Panc1 (cell line): ENCODE measurements at regions not wholly inside any gene's neighbourhood (a gene's known extent, or its start where the extent isn't known, plus 50 kb on each side); places are given as distances from the start of the nearest gene placed in this dataset.

ENCODE experiments used
- POLR2AphosphoS5 ChIP-seq: IDR thresholded peaks from 2 replicates; pipeline ENCODE4 v1.6.1; 2012; ENCODE audit warnings: mild to moderate bottlenecking, low read depth, low read length, moderate library complexity
- TF ChIP-seq, protein P1 (sequence below): fragments of 450-650 bp; IDR thresholded peaks from 2 replicates; pipeline ENCODE4 v1.5.1; 2017; ENCODE audit warnings: mild to moderate bottlenecking

DNA sequence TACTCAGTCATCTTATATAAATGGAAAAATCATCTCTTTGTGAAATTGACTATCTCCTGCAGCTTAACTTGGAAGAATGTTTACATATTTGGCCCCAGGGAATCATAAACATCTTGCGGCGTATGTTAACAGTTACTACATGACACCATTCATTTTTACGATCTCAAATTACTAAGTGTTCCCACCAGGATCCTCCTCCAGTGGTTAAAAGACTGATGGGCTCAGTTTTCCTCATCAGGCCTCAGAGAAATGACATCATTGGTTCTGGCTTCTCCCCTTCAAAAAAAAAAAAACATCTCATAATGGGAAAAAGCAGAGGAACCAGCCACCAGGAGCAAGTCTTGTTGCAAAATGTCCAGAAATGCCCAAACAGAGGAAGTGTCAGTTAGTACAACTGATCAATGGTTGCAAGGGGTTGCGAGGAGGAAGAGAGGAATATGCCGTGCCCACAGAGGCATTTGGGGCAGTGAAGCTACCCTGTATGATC is 70.5 kb upstream of the LIPC start:
- TF ChIP-seq, protein P1, sequence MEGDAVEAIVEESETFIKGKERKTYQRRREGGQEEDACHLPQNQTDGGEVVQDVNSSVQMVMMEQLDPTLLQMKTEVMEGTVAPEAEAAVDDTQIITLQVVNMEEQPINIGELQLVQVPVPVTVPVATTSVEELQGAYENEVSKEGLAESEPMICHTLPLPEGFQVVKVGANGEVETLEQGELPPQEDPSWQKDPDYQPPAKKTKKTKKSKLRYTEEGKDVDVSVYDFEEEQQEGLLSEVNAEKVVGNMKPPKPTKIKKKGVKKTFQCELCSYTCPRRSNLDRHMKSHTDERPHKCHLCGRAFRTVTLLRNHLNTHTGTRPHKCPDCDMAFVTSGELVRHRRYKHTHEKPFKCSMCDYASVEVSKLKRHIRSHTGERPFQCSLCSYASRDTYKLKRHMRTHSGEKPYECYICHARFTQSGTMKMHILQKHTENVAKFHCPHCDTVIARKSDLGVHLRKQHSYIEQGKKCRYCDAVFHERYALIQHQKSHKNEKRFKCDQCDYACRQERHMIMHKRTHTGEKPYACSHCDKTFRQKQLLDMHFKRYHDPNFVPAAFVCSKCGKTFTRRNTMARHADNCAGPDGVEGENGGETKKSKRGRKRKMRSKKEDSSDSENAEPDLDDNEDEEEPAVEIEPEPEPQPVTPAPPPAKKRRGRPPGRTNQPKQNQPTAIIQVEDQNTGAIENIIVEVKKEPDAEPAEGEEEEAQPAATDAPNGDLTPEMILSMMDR, result no peak
- TF ChIP-seq POLR2AphosphoS5, result no peak
